Neural crest cell (in vitro differentiated cells): ENCODE measurements at regions not wholly inside any gene's neighbourhood (a gene's known extent, or its start where the extent isn't known, plus 50 kb on each side); places are given as distances from the start of the nearest gene placed in this dataset.
"Not testable (repeated sequence)": the region's sequence is repeated elsewhere in the genome, so short reads cannot be mapped to it uniquely, and the experiment has no call there.

Experiments
- DNase-seq: peaks from one replicate; pipeline ENCODE4 v3.0.0; 2021; ENCODE audit warnings: low read depth, mixed read lengths, low spot score
- H3K27ac Mint-ChIP-seq: one replicate; pipeline ENCODE4 v1.8.0; 2021; ENCODE audit warnings: mild to moderate bottlenecking, mixed read lengths; ENCODE audit not compliant: unreplicated experiment
- H3K27me3 Mint-ChIP-seq: 2 replicates; pipeline ENCODE4 v1.8.0; 2021; ENCODE audit warnings: low read depth, mild to moderate bottlenecking, mixed read lengths
- H3K36me3 Mint-ChIP-seq: 2 replicates; pipeline ENCODE4 v1.8.0; 2021; ENCODE audit warnings: low read depth, mild to moderate bottlenecking, mixed read lengths
- H3K4me1 Mint-ChIP-seq: 2 replicates; pipeline ENCODE4 v1.8.0; 2021; ENCODE audit warnings: mixed read lengths
- H3K4me3 Mint-ChIP-seq: one replicate; pipeline ENCODE4 v1.8.0; 2021; ENCODE audit warnings: mild to moderate bottlenecking, mixed read lengths
- H3K9me3 Mint-ChIP-seq: 2 replicates; pipeline ENCODE4 v1.8.0; 2021; ENCODE audit warnings: mixed read lengths
- TF ChIP-seq, protein P1 (sequence below): fragments of 200-600 bp; sonication (generic); conservative IDR thresholded peaks from 2 replicates; pipeline ENCODE4 v1.5.0; 2021; ENCODE audit warnings: antibody characterized with exemption, mild to moderate bottlenecking

DNA sequence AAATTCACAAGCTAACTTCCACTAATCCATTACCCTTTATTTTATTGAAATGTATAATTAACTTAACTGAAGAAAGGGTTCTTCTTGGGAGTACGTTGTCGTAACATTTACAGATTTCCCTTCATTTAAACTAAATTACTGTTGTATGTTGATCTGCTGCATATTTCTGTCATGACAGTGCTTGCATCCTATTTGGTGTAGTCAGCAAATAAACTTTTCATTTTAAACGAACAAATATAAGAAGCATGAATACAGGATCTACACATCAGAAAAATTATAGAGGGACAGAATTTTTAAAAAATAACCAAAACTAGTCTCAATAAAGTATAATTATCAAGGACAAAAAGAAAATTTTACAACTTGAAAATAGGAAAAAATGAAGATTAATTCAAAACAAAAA lies 66.5 kb upstream of the ZNF267 start:
- TF ChIP-seq, protein P1, sequence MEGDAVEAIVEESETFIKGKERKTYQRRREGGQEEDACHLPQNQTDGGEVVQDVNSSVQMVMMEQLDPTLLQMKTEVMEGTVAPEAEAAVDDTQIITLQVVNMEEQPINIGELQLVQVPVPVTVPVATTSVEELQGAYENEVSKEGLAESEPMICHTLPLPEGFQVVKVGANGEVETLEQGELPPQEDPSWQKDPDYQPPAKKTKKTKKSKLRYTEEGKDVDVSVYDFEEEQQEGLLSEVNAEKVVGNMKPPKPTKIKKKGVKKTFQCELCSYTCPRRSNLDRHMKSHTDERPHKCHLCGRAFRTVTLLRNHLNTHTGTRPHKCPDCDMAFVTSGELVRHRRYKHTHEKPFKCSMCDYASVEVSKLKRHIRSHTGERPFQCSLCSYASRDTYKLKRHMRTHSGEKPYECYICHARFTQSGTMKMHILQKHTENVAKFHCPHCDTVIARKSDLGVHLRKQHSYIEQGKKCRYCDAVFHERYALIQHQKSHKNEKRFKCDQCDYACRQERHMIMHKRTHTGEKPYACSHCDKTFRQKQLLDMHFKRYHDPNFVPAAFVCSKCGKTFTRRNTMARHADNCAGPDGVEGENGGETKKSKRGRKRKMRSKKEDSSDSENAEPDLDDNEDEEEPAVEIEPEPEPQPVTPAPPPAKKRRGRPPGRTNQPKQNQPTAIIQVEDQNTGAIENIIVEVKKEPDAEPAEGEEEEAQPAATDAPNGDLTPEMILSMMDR = no peak
- Mint-ChIP-seq H3K27me3 (no peaks in the 10 kb centered on the region), H3K27ac (no peak overlapping the region), H3K36me3 (peaks cover 1% of the 10 kb centered on the region), H3K9me3 (peaks cover 8% of the 10 kb centered on the region), H3K4me1 (no peaks in the 10 kb centered on the region), H3K4me3 (no peak overlapping the region)
- DNase-seq = no peak

DNA sequence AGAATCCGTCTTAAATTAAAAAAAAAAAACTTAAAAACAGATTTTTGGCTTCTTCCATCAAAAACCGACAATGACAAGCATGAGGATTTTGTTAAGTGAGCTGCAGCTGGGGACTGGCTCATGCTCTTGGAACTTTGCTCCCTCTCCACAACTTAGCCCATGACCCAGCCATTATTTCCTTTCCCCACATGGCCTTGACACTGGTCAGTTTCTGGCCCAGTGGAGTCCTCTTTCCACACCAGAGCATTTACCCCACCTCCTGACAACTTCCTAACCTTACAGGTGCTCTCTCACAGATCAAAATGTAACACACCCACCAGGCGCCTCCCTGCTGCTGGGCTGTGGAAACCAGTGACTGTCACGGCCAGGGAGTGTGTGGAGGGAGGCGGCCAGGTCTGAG lies 62.7 kb upstream of the ZNF267 start:
- Mint-ChIP-seq H3K27ac (no peak overlapping the region), H3K4me3 (no peak overlapping the region), H3K27me3 (no peaks in the 10 kb centered on the region), H3K4me1 (no peaks in the 10 kb centered on the region), H3K9me3 (peaks cover 8% of the 10 kb centered on the region), H3K36me3 (no peaks in the 10 kb centered on the region)
- DNase-seq = no peak
- TF ChIP-seq, protein P1 = no peak

GRCh38 chr16:31816141-31816540 lies 57.5 kb upstream of the ZNF267 start:
- H3K36me3 Mint-ChIP-seq, H3K4me3 Mint-ChIP-seq, DNase-seq, H3K9me3 Mint-ChIP-seq, H3K4me1 Mint-ChIP-seq, H3K27me3 Mint-ChIP-seq, H3K27ac Mint-ChIP-seq: not testable (repeated sequence)

- H3K9me3 Mint-ChIP-seq = peaks cover 11% of the 10 kb centered on the region
Observed at GRCh38 chr16:31819386-31819785, 54.2 kb upstream of the ZNF267 start.

DNA sequence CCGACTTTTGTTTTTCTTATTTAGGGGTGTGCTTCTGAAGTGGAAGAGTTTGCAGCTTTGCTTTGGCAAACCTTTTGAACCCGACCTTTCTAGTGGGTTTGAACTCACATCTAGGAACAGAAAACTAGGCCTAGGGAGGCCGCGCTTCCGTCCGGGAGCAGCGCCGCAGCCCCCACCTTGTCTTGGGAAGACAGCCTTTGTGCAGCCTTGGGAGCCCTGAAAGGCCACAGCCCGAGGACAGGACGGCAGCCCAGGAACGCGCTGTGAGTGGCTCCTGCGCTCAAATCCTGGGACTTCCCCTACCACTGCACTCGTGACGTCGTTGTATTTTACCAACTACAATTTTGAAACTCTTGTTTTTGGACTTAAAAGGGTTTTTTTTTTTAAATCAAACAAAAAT lies 53.7 kb upstream of the ZNF267 start:
- Mint-ChIP-seq H3K4me1 (no peaks in the 10 kb centered on the region), H3K4me3 (no peak overlapping the region), H3K36me3 (peaks cover 3% of the 10 kb centered on the region), H3K9me3 (peaks cover 11% of the 10 kb centered on the region), H3K27me3 (no peaks in the 10 kb centered on the region), H3K27ac (no peak overlapping the region)
- DNase-seq = no peak
- TF ChIP-seq, protein P1 = no peak

More at GRCh38 chr16:31819386-31819785, 54.2 kb upstream of the ZNF267 start:
- DNase-seq = no peak
- Mint-ChIP-seq H3K4me3 (no peak overlapping the region), H3K27ac (no peak overlapping the region), H3K27me3 (no peaks in the 10 kb centered on the region), H3K4me1 (no peaks in the 10 kb centered on the region), H3K36me3 (peaks cover 3% of the 10 kb centered on the region)
- TF ChIP-seq, protein P1 = no peak
